Ramos (cell line): ENCODE measurements at regions not wholly inside any gene's neighbourhood (a gene's known extent, or its start where the extent isn't known, plus 50 kb on each side); places are given as distances from the start of the nearest gene placed in this dataset.
"Not testable (repeated sequence)": the region's sequence is repeated elsewhere in the genome, so short reads cannot be mapped to it uniquely, and the experiment has no call there.

Source experiments
- in situ Hi-C: fragments of 300-500 bp; cut with MboI; formaldehyde crosslinking; loops from one replicate; pipeline ENCODE4 v1.14.3; 2022; ENCODE audit warnings: low sequenced_read_pairs; ENCODE audit not compliant: unreplicated experiment

- in situ Hi-C loops = no loop called here
Observed at GRCh38 chr3:193943851-193944517, 192.0 kb upstream of the HES1 start.

DNA sequence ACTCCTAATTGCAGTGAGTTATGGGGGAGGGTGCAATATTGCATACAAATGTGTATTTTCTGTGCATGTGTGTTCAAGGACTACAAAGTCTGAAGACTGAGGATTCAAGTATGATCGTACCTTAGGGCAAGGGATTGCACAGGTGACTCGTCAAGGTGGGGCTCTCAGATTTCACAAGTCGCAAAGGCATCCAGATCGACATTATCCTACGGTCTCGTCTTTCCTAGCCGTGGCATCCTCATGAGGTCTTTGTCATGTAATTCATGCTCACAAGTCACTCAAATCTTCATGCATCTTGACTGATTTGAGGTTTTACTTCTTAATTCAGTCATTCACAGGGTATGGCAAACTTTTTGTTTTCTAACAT is 191.4 kb upstream of the HES1 start:
- in situ Hi-C loops = no loop called here

GRCh38 chr3:193945143-193945542 is 190.8 kb upstream of the HES1 start:
- in situ Hi-C loops = no loop called here

- in situ Hi-C loops = no loop called here
Observed at GRCh38 chr3:193946945-193947344, 189.0 kb upstream of the HES1 start.

GRCh38 chr3:193947596-193947995 is 188.4 kb upstream of the HES1 start:
- in situ Hi-C loops = no loop called here

DNA sequence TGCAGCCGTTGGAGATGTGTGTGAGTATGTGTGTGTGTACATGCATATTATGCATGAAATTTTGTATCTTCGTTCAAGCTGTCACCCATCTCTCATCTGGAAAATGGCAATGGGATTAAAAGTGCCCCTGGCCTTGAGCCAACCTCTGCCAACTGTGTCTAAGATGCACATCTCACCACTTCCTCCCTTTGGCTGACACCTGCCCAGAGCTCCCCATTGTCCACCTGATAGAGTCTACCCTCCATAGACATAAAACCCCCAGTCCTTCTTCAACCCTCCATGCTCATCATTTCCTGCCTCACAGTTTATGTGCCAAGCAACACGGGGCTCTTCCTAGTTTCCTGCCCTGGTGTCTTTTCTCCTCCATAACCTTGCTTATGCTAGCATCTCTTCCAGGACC is 187.5 kb upstream of the HES1 start:
- in situ Hi-C loops = no loop called here

DNA sequence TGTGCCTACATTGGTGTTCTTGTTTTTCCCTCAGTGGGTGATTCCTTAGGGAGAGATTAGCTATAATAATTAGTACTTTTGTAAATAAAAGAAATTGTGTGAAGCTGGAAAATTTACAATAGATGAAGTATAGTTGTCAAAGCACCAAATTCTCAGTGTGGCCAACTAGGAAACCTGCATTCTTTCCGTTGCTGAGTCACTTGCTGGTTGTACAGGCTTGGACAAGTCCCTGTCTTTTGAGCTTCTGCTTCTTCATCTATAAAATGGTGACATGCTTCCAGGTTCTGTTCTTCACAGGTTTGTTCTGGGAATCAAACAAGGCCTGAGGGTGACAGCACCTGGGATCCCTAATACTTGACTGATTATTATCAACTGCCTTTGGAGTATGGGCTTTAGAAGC is 184.1 kb upstream of the HES1 start:
- in situ Hi-C loops = no loop called here

DNA sequence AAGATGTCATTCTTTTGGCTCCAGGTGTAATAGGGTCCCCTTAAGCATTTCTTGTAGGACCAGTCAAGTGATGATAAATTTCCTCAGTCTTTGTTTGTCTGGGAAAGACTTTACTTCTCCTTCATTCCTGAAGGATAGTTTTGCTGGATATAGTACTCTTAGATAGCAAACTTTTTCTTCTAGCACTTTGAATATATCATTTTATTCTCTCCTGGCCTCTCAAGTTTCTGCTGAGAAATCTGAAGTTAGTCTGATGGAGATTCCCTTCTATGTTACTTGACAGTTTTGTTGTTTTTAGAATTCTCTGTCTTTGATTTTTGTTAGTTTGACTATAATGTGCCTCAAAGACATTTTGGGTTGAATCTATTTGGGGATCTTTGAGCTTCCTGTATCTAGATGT is 181.2 kb upstream of the HES1 start:
- in situ Hi-C loops = no loop called here

DNA sequence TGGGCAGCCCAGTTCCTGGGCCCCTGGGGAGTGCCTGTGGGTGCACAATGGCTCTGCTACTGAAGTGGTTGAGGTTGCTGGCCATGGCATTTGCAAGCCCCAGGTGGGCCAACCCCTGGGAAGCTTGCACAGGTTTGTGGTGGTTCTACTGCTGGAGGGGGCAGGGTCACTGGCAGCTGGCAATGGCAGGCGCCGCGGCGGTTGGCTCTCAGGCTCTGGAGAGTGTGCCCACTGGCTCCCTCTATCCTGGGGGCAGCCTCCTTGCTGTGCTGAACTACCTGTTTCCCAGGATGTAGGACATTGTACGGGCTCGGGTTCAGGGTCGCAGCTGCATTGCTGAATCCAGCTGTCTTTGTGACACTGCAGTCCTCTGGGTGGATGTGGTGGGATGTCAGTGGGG is 180.2 kb upstream of the HES1 start:
- in situ Hi-C loops = no loop called here

DNA sequence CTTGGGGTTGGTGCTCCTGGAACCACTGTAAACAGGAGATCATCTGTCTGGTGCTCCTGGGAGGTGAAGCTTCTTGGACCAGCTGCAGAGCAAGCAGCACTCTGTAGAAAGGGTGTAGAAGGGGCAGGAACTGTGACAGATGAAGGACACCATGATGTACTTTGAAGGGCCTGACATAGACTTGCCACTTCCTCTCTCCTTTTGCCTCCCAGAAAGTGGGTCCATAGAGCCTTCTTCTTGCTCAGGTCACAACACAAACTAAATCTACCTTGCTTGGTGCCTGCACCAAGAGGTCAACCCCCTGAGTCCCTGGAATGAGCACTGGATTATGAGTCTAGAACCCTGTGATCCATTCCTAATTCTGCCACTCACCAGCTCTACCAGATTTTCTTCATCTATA is 176.1 kb upstream of the HES1 start:
- in situ Hi-C loops = no loop called here

DNA sequence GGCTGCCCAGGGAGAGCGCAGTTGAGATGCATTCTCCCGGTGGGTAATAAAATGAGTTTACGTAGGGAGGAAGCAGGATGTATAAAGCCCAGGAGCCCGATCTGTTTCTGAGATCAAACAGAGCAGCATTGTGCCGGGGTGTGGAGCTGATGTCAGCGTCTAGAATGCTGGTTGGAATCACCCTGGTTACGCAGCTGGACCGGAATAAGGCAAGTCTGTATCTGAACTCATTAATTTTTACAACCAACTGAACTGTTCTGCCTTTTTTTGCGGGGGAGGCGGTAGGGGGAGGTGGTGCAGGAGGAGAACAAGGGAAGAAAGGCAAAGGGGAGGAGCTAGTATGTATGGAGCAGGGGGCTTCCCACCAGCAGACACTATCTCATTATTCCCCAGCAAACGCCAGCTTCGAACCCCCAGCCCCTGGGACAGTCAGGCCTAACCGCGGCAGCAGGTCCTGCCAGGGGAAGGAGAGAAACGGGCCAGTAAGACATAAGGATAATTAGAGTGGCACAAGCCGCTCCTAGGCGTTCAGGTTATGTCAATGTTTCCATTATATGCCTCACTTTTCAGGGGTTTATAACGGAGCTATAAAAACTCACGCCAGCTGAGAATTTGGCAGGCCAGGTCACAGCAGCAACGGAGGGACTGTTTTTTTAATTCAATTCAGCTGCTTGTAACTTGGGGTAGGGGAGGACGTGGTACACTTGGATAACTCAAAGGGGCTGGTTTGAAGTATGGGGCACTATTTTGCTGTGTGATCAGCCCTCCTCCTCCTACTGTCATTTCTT is 175.3 kb upstream of the HES1 start:
- in situ Hi-C loops = no loop called here

DNA sequence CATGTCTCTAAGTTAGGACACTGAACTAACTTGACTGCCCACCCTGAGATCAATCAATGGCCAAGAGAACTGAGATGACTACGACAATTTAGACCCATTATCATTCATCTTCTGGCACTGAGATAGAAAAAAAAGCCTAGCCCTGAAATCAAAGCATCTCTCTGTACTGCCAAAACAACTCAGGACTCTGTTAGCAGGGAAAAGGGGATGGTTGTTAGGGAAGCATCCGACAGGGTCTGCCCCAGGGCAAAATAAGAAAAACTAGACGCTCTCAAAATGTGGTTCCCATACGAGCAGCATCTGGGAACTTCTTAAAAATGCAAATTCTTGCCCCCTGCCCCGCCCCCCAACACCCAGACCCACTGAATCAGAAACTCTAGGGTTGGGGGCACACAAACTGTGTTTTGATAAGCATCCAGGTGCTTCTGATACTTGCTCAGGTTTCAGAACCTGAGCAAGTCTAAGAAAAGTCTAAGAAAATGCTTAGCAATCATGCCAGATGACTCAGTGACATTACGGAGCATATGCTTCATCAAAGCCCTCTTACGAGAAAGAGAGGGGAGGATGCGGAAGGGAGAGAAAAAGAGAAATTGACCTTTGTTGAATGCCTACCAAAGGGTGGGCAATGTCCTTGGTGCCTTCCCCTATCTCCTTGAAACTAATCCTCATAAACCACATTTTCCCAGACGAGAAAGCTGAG is 172.8 kb upstream of the HES1 start:
- in situ Hi-C loops = no loop called here

DNA sequence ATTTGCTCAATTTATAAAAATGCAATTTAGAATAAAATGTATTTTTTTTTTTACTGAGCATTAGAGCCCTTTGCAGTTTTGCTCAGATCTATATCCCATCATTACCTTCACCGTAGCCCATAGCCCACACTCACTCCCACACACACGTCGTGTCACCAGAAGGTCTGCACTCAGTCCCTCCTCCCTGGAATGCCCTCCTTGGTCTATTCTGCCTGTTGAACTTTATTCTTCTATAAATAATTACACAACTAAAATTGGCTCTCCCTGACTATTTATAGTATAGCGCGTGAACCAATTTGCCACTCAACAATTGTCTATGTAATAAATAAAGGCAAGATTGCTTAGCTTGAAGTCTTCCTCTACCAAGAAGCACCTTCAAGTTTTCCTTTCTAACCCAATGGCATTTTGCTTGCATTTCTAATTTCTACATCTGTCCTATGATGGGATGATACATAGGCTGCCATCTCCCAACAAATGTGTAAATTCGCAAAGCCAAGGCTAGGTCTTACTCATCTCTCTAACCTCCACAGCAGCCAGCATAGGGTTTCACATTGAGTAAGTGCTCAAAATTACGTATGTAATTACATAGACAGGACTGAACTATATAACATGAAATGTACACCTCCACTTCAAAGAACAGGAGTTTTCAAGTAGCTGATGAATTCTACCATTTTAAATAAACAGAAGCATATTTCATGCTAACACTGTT is 172.0 kb upstream of the HES1 start:
- in situ Hi-C loops = no loop called here

DNA sequence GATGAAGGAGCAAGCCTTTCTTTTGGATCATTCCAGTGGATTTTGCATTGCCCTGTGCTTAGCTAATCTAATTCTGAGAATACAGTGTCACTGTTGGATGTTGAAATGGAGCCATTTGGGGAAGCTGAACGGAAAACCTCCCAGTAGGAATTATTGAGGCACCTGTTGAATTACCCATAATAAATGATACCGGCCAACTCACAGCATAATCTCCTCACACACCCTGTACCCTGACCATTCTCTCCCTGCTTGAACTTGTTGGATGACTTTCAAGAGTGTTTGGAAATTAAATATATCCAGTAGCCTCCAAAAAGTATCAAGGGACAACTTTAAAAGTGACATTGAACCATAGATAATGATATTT is 171.4 kb upstream of the HES1 start:
- in situ Hi-C loops = no loop called here

- in situ Hi-C loops = no loop called here
Observed at GRCh38 chr3:193968380-193968974, 167.5 kb upstream of the HES1 start.

DNA sequence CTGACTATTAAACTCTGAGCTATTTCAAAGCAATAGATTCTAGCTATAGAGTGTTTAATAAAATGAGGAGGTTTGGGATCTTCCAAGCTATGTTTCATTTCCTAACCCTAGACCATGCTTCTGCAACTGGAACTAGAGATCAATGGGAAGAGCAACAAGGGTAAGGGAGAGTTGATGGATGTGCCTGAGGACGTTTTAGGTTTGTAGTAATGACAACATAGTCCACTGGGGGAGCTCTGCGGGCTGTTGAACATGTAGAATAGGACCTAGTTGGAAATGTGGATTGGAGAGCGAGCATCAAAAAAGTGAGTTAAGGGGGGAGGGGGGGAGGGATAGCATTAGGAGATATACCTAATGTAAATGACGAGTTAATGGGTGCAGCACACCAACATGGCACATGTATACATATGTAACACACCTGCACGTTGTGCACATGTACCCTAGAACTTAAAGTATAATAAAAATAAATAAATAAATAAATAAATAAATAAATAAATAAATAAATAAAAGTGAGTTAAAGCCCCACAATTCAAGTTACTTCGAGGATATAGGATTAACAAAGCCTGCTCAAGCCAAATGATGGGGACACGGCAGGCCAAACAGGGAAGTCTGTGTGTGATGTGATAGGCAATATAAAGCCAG is 165.7 kb upstream of the HES1 start:
- in situ Hi-C loops = not testable (repeated sequence)

- in situ Hi-C loops = no loop called here
Observed at GRCh38 chr3:193970773-193971206, 165.2 kb upstream of the HES1 start.

- in situ Hi-C loops = no loop called here
Observed at GRCh38 chr3:193971261-193971751, 164.6 kb upstream of the HES1 start.

DNA sequence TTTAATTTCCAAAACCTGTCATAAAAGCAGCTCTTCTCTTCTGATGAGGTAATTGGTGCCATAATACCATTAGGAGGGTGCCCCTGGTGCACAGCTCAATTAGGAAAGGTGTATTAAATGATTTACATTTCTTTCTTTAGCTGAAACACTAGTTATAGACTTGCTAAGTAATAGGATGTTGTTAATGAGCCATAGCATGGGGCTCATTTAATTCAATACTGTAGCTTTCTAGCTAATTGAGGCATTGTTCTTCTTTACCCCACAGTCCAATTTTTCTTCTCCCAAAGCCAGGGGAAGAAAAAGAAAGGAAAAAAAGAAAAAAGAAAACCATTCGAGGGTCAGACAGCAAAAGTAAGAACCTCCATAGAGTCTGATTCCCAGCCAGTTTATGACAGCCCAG is 164.0 kb upstream of the HES1 start:
- in situ Hi-C loops = no loop called here

DNA sequence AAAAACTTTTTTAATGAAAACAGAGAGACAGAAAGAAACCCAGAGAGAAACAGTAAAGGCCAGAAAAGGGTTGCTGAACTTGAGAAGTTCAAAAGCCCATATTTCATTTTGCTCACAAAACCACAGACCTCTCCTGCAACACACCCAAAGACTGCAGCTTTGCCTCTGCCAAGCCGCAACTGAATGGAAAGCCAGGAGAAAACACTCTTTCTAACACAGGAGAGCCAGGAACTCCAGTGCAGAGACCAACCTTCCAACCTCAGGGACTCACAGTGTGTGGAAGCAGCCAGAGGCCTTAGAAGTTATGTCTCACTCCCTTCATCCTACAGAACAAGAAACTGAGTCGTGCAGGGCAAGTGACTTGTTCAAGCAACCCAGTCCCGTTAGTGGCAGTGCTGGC is 163.1 kb upstream of the HES1 start:
- in situ Hi-C loops = no loop called here
